GM18907 (cell line): ENCODE measurements at regions not wholly inside any gene's neighbourhood (a gene's known extent, or its start where the extent isn't known, plus 50 kb on each side); places are given as distances from the start of the nearest gene placed in this dataset.
"Not testable (repeated sequence)": the region's sequence is repeated elsewhere in the genome, so short reads cannot be mapped to it uniquely, and the experiment has no call there.

Source experiments
- ATAC-seq: cut with Tn5 transposase; IDR thresholded peaks from one replicate; pipeline ENCODE4 v1.9.1; 2021; ENCODE audit warnings: mild to moderate bottlenecking, moderate library complexity; ENCODE audit not compliant: unreplicated experiment

DNA sequence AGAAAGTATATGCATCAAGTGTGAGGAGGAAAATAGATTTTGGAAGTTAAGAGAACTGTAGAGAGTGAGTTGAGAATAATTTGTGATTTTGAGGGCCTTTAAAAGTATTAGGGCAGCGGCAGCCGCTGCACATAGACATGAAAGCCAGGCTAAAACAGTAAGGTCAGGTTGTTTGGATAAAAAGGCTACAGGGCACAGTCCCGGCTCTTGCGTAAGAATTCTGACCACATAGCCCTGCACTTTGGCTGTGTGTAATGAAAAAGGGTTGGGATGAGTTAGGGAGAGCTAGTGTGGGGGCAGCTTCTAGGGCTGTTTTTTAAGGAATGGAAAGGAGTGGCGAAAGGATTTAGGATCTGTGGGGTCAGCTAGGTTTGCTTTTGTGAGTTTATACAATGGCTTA, 130.8 kb downstream of the CCDC71L start:
- ATAC-seq = not testable (repeated sequence)

DNA sequence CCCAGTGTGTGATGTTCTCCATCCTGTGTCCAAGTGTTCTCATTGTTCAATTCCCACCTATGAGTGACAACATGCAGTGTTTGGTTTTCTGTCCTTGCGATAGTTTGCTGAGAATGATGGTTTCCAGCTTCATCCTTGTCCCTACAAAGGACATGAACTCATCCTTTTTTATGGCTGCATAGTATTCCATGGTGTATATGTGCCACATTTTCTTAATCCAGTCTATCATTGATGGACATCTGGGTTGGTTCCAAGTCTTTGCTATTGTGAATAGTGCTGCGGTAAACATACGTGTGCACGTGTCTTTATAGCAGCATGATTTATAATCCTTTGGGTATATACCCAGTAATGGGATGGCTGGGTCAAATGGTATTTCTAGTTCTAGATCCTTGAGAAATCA, 134.3 kb downstream of the CCDC71L start:
- not testable (repeated sequence) for ATAC-seq

DNA sequence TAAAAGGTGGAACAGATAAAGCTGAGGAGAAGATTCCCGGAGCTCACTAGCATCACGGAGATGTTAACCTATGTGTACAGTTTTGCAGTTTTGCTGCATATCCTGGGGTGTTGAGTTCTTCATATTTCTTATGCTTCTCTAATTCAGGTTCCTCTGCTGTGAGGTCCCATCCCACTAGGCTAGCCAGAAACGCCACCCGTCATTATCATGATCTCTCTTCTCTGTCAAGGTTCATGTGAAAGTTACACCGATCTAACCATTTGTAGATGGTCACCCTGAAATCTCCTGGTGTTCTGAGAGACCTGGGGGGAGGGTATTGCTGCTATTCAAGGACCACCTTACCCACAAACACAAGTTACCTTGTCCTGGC, 136.3 kb downstream of the CCDC71L start:
- ATAC-seq = no peak

- no peak for ATAC-seq
These were observed 137.5 kb downstream of the CCDC71L start for GRCh38 chr7:106523482-106523881.

GRCh38 chr7:106522696-106523095, 138.3 kb downstream of the CCDC71L start:
- no peak for ATAC-seq

DNA sequence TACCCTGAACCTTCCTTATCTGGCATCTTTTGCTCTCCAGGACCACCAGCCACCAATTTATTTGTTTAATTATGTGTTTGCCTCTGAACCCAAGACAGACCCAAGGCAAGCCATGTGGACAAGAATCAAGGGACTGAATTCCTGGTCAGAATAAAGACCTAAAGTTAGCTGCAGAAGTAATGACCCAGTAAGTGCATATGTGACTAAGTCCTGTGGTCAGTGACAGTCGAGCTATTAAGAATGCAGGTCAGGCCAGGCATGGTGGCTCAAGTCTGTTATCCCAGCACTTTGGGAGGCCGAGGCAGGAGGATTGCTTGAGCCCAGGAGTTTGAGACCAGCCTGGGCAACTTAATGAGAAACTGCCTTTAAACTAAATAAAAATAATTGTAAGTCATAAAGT, 139.4 kb downstream of the CCDC71L start:
- no peak for ATAC-seq

GRCh38 chr7:106520962-106521514, 139.9 kb downstream of the CCDC71L start:
- no peak for ATAC-seq

DNA sequence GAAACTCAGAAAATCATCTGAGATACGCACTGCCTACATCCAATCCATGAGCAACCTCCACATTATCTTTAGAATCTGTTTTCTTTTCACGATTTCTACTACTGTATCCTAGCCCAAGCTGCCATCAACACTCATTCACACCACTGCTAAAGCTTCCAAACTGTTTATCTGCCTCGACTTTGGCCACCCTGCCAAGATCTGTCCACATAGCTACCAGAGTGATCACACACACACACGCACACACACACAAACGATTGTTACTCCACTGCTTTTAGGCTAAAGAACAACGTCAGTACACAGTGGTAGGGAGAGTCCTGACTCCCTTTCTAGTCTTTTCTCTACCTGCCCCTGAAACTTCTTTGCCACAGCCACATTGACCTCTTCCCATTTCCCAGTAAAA, 142.0 kb downstream of the CCDC71L start:
- ATAC-seq = no peak

GRCh38 chr7:106518239-106518638, 142.7 kb downstream of the CCDC71L start:
- ATAC-seq = no peak

DNA sequence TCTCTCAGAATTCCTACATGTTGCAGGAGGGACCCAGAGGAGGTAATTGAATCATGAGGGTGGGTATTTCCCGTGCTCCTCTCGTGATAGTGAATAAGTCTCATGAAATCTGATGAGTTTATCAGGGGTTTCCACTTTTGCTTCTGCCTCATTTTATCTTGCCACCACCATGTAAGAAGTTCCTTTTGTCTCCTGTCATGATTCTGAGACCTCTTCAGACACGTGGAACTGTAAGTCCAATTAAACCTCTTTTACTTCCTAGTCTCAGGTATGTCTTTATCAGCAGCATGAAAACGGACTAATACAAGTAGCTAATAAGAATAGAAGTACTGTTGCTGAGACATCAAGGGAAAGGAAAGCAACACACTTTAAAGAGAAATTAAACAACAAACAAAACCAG, 143.4 kb downstream of the CCDC71L start:
- ATAC-seq = no peak

DNA sequence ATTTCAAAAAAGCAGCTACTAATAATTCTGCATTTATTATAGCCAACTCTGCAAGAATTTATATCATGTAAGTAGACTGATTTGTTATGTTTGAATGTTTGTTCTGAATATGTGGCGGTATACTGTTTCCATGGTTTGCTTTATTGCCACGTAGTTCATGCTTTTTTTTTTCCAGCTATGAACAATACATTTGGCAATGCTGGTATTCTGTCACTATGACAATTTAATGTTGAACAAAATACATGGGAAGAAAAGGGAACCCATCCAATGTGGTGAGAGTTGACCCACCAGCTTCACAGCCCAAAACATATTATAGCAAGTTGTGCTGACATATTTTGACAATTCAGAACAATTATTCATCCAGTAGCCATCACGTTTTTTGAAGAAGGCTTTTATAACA, 145.6 kb downstream of the CCDC71L start:
- ATAC-seq = no peak

DNA sequence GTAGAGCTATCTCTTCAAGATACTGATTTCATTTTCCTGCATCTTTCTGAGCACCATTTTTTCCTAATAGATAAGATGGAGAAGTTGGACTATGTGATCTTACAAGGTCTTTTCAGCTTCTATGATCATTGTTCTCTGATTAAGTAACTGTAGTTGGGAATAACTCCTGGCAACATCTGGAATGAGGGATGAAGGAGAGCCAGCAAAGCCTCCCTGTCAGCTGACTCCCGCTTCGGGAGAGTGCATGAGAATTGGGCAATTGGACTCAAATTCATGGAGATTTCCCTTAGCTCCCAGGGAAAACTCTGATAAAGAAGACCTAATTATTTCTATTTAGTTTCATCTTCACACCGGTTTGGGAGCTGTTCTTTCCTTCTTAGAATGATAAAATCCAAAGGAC, 146.1 kb downstream of the CCDC71L start:
- ATAC-seq = no peak

DNA sequence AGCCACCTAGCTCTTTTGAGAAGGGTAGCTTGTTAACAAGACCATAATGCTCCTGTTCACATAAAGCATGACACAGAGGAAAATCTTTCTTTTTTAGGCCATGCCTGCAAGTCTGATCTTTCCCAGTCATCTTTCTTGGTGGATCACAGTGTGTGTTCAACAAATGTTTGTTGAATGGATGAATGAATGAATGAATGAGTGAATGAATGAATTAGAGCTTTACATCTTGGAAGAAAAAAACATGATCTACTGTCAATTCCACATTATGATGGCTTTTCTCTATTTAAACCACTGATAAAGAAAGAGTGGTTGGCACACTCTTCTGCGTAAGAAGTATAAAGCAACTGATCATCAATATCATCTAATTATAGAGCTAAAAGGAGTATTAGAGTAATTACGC, 148.7 kb downstream of the CCDC71L start:
- ATAC-seq = no peak

- no peak for ATAC-seq
These were observed 156.3 kb downstream of the CCDC71L start for GRCh38 chr7:106504645-106505044.

DNA sequence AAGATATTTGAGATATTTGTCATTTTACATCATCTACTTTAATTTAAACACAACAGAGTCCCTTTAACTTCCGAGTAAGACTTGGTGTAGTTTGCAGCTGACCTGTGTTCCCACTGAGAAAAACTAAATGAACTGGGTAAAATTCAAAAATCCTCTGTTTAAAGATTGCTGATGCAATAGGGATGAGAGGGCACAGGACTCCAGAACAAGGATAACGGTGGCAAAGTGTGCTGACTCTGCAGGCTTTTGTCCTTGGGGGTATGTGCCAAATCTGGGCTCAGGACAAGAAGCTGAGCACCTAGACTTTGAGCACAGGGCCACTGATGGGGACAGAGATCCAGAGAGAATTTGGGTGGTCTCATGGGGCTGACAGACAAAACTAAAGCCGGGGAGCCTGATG, 156.8 kb downstream of the CCDC71L start:
- ATAC-seq = no peak

DNA sequence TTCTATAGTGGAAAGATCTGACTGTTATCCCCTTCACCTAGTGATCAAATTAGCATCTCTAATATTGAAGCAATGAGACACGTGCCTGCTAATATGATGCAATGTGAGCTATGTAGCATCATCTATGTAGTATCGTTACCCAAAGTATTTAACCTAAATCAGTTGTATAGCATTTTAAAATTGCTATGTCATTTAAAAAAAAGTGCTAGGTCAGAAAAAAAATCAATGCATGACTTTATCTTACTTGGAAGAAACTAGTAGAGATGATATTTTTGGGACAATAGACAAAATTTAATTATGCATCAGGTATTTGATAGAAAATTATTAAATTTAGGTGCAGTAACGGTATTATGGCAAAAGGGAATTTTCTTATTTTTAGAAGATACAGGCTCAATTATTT, 157.3 kb downstream of the CCDC71L start:
- ATAC-seq = no peak

DNA sequence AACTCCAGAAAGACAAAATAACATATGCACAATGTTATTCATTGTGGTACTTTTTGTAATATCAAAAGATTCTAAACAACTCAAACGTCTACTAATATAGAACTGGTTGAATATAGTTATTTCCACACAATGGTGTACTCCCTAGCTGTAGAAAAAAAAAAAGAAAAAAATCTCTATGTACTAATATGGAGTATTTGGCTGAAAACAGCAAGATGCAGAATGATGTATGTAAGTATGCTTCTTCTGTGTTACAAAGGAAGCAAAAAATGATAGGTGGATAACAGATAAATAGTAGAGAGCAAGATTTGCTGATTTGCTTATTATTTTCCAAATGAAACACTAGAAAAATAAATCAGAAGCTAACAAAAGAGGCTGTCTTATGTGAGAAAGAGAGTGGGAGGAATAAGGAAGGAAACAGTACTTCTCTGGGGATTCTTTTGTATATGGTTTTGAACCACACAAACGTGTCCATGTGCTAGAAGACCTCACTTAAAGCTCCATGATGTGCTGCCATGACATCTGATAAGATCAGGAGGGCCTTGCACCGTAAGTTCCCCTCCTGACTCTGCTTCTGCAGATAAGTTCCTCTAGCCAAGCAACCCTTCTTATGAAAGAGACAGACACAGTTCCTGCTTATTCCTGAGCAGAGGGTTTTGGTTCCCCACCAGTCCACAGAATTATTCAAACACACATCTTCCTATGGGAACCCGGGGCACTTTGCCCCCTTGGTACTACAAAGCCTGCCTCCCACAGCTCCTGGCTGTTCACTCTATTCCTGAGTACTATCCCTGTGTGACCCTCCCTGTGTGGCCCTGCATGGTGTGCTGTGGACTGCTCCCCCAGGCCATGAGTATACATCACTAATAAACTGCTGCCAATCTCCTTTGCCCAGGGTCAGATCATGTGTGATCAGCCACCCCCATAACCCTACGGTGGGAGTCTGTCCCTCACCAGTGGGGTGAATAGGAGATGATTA, 159.1 kb downstream of the CCDC71L start:
- ATAC-seq = no peak

GRCh38 chr7:106499897-106500296, 161.1 kb downstream of the CCDC71L start:
- ATAC-seq = no peak

- ATAC-seq = not testable (repeated sequence)
These were observed 163.0 kb downstream of the CCDC71L start for GRCh38 chr7:106498005-106498404.

- ATAC-seq = no peak
These were observed 167.8 kb downstream of the CCDC71L start for GRCh38 chr7:106493041-106493731.

GRCh38 chr7:106488465-106488864, 172.5 kb downstream of the CCDC71L start:
- ATAC-seq = no peak

- ATAC-seq = no peak
These were observed 173.1 kb downstream of the CCDC71L start for GRCh38 chr7:106487892-106488291.
